ENCODE measurements at regions not wholly inside any gene's neighbourhood (a gene's known extent, or its start where the extent isn't known, plus 50 kb on each side); places are given as distances from the start of the nearest gene placed in this dataset.
A peak's percentile ranks its signal among the peaks of the same experiment; 100 is the strongest.

DNA sequence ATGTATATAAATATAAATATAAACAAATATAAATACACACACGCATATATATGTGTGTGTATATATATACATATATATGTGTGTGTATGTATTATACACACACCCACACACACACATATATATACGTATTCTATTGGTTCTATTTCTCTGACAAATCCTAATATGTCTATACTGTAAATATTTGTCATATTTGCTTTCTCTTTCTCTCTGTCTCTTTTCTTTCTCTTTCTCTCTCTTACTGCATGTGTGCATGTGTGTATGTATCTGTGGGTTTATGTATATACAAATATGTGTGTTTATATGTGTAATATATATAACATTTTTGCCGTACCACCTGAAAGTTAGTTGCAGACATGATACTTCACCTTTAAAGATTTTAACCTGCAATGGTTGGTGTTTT is 174.2 kb upstream of the PLEKHG7 start:
- DNase-seq: no peak

DNA sequence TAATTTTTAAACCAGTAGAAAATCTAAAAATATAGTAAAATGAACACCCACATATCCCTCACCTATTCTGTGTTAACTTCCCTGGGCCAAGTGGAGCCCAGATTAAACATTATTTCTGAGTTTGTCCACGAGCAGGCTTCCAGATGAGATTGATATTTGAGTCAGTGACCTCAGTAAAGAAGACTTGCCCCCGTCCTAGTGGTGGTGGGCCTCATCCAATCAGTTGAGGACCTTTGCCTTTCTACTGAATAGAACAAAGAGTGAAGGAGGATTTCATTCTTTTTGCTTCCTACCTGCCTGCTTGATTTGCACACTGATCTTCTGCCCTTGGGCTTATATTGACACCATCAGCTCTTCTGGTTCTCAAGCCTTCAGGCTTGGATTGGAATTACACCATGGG is 174.7 kb upstream of the PLEKHG7 start:
- DNase-seq: no peak

GRCh38 chr12:92524489-92524888 is 178.3 kb upstream of the PLEKHG7 start:
- DNase-seq: no peak

DNA sequence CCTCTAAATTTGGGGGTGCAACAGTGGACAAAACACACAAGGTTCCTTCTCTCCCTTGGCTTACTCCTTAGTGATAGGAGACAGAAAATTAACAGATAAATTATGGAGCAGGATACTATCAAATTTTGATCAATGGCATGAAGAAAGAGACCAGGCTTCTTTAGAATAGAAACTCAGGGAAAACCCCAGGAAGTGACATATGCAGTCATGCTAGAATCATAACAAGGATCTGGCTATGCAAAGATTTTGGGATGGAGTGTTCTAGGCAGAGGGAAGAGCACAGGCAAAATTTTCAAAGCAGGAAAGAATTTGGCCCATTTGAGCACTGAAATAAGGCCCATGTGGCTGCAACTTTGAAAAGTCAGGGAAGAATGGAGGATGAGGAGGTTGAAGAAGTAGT is 182.3 kb upstream of the PLEKHG7 start:
- no peak for DNase-seq

DNA sequence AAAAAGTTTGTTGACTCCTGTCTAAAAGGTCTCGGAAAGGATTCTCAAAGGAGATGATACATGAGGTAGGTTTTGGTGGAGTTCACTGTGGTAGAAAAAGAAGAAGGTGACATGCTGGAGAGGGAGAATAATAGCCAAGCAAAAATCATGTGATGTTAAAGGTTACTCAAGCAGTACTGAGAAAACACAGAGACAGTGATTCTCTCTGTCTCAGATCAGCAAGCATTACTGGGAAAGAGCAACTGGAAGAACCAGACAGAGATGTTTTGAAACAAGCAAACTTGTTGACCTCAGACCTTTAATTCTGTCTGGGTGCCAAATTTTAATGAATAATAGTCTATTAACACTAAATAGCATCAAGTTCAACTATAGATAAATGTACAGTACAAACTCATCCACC is 183.5 kb upstream of the PLEKHG7 start:
- no peak for DNase-seq

- no peak for DNase-seq
These were observed 184.7 kb upstream of the PLEKHG7 start for GRCh38 chr12:92518071-92518470.

GRCh38 chr12:92516277-92516600 is 186.6 kb upstream of the PLEKHG7 start:
- DNase-seq: no peak

DNA sequence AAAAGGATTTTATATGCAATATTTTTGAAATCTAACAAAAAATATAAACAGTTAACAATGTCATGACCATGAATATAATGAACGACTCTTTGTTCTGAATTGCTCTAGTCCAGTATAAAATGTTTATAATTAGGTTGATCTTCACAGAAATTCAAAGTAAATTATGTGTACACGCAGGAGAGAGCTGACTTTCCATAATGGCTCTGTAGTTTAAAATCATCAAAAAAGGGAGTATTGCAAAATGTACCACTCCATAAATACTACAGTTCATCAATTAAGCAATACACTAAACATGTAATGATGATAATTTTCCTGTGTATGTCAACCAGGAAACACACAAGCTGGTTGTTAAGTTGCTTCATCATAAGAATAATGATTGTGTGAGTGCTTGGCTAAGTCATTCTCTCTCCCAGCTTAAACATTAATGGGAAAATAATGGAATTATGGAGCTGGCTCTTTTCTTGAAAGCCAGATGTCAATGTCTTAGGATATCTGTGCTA is 189.5 kb upstream of the PLEKHG7 start:
- DNase-seq: no peak

GRCh38 chr12:92511786-92512185 is 191.0 kb upstream of the PLEKHG7 start:
- DNase-seq: no peak

GRCh38 chr12:92509156-92509738 is 193.5 kb upstream of the PLEKHG7 start:
- DNase-seq: no peak

- no peak for DNase-seq
These were observed 195.9 kb upstream of the PLEKHG7 start for GRCh38 chr12:92506891-92507290.

GRCh38 chr12:92506460-92506859 is 196.3 kb upstream of the PLEKHG7 start:
- DNase-seq: peak; percentile 12

DNA sequence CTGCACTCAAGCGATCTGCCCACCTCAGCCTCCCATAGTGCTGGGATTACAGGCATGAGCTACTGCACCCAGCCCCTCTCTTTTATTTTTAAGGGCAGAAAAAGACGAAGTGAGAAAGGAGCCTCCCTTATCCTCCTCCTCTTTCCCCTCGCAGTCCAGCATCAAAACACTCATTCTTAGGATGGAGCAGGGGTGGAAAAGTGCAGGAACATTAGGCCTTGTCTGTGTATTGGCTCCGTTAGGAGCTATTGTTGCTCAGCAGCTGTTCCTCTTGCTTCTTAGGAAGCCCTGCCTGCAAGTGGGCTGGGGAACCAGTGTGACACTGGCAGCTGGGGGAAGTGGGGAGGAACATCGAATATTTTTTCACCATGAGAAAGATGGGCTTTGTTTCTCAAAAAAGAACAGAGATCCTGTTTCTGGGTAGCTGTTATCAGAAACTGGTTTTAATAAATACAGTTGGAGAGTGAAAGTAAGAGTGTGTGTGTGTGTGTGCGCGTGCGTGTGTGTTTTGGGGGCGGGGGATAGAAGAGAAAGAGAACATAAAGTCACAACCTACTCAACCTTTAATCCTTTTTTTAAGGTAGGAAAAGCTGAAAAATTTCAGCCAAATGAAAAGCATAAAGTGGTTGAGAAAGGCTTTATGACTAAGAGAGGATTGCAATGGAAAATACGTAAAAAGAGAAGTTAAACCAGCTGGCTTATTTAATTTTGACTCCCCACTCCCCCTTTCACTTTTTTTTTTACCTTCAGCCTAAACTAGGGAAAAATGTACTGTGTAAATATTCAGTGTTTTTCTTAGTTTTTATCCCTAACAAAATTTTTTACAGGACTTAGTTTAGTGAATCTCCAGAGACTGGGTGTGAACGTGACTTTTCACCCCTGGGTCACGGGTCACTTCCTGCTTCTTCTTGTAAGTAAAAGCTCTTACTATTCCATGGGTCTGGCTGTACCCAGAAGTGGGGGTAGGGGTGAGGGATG is 197.2 kb upstream of the PLEKHG7 start:
- DNase-seq: peak; percentile 27

DNA sequence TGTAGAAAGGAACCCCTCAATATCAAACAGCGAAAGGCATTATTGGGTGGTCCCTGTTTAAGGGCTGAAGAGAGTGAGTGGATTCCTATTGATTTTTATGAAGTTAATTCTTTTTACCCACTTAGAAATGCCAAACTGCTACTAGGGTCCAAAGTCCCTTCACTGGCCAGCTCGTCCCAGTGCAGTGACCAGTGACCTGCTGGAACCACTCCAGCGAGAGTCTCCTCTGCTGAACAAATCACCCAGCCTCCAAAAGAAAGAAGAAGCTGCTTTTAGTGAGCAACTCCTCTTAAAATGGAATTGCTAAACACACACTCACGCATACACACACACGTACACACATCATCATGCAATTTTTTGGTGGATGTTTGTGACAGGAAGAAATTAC is 198.2 kb upstream of the PLEKHG7 start:
- no peak for DNase-seq

DNA sequence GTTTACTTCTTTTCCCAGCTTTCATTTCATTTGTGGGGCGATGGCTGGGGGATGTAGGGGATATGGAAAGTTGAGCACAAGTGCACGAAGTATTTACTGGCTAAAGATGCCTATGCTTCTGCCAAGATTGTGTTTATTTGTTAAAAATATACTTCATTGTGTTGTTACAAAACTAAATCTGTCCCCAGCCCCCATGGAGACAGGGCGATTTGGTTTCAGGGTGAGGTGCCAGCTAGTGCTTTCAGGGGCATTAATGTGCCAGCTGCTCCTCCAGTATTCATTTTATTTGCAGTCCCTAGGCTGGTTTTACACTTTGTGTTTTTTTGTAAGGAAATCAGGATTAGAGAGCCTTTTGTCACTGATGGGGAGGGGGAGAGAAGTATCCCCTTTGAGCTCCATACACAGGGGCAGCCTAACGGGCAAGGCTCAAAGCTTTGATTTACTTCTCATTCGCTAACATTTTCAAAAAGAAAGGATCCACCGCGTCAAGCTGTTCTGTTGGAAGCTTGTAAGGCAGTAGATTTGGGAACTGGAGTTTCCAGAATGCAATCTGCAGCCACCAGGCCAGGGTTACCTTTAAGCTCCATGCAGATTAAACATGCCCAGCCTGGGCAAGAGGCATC is 198.7 kb upstream of the PLEKHG7 start:
- no peak for DNase-seq

DNA sequence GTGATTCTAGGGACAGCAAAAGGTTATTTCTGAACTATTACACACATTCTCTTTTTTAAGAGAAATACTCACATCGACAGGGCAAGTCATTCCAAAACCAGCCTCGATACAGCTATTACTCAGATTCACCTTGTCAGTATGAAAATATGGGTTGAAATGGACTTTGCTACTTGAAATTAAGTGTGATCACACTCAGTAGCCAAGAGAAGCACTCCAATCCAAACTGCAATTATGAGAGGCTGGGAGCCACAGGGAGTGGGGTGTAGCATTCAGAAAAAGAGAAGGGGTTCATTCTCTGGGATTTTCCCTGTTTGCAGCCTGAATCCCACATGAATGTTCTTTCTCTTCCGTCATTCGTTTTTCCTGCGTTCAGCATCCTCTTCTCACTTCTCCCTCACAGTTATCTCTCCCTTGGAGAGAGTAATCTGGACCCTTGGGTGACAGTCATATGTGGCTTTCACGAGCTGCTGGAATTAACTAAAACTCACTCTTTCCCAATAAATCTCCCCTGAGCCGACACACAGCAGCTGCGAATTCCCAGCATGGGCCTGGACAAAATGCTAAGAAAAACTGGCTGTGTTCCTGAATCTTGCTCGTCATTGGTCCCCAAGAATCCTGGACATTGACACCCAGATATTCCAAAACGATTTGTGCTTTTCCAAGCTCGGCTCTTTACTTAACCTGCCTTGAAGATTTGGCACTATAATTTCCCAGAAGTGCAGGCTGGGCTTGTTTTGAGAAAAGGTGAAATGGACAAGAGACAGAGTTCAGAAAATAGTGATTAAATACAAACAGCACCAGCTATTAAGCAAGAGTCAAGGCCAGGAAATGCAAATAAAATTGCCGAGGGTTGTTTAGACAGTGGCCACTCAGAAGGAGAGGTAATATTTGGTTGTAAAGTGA is 199.5 kb upstream of the PLEKHG7 start:
- DNase-seq: no peak

- no peak for DNase-seq
These were observed 200.3 kb upstream of the PLEKHG7 start for GRCh38 chr12:92502417-92503028.

- DNase-seq: no peak
These were observed 206.0 kb upstream of the PLEKHG7 start for GRCh38 chr12:92496790-92497189.

- DNase-seq: no peak
These were observed 207.7 kb upstream of the PLEKHG7 start for GRCh38 chr12:92495108-92495507.

DNA sequence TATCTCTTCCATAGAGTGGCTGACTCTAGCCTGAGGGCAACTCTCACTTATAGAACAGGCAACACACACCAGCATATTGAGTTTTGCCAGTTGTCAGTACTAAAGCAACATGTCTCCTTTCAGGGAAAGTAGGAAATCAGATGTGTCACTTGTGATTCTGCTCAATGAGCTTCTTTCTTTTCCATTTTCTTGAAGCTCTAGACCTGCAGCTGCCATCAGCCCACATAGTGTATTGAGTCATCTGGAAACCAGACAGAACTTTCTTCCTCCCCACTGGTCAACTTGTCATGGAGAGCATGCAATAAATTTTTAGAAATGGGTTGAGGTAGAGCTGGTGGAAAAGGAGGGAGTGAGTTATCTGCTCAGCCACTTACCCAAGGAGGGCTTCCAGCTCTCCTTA is 209.0 kb upstream of the PLEKHG7 start:
- no peak for DNase-seq

DNA sequence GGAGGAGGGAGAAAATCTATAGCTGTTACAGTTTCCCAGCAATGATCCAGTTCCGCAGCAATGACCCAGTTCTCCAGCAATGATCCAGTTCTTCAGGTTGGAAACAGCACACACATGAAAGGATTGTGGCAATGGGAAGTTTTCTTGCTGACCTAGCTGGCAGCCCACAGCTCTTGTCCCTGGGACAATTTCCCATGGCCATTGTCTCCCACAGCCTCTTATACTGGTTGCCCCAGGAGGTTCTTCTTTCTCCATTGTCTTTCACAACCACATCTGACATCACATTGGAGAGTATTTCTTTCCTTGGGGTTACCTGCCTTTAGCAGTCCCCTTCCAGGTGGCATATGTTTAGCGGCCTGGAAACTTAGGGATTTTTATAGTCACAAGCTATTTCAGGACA is 209.8 kb upstream of the PLEKHG7 start:
- no peak for DNase-seq

DNA sequence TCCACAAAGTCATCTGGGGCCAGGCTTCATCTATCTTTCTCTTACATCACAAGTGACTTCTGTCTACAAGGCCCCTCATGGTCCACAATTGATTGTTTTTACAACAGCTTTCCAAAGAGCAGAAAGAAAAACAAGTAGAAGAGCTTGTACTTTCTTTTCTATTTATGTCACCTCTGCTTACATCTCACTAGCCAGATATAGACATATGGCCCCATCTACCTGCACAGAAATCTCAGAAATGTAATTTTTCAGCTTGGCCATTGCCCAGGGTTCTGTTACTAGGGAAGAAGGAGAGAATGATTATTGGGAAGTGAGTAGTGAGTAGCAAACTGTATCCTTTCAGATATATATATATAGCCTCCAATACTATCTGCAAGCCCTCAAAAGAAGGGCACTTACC is 210.5 kb upstream of the PLEKHG7 start:
- no peak for DNase-seq

GRCh38 chr12:92489781-92490180 is 213.0 kb upstream of the PLEKHG7 start:
- DNase-seq: no peak

Measured in NCI-H146 (cell line).